ENCODE measurements at regions not wholly inside any gene's neighbourhood (a gene's known extent, or its start where the extent isn't known, plus 50 kb on each side); places are given as distances from the start of the nearest gene placed in this dataset.
"Not testable (repeated sequence)": the region's sequence is repeated elsewhere in the genome, so short reads cannot be mapped to it uniquely, and the experiment has no call there.

DNA sequence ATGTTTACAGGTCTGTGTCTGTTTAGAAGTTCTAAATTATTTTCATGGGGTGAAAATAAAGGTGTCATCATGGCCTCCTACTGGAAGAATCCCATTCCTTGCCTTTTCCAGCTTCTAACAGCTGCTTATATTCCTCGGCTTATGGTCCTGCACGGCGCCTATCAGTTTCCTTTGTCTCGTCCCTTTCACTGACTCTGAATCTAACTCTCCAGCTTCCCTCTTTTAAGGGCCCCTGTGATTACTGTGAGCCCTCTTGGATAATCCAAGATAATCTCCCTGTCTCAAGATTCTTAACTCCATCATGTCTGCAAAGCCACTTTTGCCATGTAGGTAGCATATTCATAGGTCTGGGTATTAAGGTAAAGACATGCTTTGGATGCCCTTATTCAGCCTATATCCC is 441.0 kb upstream of the ERCC4 start:
- no peak for FAIRE-seq

DNA sequence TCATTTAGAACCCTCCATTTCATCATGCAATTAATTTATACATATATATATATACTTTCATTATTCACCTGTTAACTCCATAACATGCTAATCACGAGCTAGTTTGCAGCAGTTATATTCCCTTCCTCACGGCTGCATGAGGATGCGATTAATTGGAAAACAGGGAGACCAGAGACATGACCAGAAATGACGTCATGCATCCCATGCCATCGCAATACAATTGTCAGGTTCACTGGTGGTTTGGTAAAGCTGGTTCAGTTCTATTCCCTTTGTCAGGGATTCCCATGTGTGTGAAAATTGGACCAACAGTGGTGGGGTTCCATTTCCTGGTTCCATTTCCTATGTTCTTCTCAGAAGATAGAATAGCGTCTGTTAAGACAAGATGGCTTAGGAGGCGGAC is 440.4 kb upstream of the ERCC4 start:
- no peak for FAIRE-seq

DNA sequence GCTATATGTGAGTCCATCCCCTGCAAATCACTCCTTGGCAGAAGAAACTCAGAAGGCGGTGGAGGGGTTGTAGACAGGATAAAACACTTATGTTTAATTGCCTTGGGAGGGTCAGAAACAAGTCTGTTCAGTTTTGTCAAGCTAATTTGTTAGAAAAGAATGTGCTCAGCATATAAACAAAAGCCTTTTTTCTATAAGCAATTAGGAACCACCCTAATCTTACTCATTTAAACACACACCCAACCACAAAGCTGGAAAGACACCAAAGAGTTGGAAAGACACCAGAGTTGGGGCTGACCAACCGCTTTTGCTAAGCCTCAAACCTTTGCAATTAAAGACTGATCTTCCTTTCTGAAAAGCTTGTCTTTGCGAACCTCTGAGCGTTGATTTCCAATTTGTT is 439.2 kb upstream of the ERCC4 start:
- no peak for FAIRE-seq

DNA sequence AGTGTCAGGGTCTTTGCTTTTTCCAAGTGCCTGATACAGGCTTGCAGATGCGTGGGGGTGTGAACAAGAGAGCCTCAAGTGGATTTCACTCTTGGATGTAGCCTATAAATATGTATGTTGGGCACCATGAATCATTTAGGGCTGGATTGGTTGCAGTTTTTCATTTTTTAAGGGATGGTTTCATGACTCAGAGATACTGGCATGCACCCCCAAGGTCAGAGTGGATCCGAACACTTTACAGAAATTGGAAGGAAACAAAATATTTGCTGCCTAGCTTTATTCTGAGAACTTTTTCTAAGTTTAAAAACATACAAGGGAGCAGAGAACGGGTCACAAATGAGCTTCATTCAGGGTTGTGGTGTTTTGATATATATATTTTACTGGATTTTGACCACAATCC is 436.8 kb upstream of the ERCC4 start:
- FAIRE-seq, result no peak

DNA sequence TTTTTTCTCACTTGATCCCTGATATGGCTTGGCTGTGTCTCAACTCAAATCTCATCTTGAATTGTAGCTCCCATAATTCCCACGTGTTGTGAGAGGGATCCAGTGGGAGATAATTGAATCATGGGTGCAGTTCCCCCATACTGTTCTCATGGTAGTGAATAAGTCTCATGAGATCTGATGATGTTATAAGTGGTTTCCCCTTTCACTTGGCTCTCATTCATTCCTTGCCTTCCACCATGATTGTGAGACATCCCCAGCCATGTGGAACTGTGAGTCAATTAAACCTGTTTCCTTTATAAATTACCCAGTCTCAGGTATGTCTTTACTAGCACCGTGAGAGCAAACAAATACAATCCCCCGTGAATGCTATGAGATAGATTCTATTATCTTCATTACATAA is 430.5 kb upstream of the ERCC4 start:
- not testable (repeated sequence) for FAIRE-seq

DNA sequence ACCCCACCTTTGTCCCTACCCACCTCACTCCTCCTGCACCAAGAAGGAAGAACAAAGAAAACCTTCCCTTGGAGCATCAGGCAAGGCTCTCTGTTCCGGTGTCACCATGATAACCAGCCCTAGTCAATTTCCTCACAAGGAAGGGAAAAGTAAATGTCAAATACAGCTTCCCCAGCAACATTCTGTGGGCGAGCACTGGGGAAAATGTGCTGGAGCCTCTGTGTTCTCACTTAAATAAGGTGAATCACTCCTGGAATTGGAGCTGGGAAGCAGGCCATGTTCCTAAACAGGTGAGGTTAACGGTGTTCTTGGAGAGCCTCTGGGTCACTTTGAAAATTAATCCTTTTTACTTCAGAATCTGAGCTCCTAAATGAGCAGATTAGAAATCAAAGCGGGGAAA is 427.9 kb upstream of the ERCC4 start:
- FAIRE-seq, result no peak

DNA sequence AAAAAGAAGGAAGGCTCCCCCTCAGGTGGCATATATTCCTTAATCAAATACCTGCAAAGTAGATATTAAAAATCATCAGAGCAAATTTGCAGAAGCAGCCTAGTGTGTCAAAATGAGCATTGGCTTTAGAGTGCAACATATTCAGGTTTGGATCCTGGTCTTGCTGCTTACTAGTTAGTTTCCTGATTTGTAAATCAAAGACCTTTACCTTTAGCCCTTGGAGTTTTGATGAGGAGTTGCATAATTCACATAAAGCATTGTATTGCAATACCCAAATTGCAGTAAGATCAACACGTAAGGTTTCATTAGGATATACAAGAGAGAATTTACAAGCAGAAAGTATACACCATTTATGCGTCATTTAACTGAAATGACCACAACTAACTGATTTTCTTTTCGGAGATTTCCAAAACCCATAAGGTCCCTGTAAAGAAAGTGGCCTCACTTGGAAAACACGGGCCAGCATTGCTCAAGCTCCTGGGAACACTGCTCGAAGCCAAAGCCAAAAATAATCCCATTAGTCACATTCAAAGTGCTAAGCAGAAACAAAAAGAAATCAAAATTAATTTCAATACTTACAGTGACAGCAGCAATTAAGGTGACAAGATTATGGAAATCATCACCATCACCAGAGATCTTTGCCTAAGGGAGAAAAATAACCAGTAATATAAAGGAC is 415.9 kb upstream of the ERCC4 start:
- FAIRE-seq, result no peak

DNA sequence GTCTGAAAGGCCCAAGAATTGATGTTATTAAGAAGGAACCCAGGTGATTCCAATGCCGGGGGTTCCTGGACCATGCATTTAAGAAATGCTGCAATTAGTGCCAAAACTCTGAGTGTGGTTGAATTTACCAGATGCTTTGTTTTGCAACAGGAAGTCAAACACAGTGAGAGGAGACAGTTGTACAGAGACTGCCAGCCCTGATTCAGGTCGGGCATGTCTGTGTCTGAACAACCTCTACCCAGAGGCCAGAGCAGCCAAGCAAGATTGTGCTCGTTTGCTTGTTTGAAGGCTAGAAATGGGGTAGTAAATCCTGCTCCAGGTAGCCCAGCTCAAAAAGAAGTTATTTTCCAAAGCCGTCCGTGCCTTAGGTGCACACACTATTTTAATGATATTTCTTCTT is 412.4 kb upstream of the ERCC4 start:
- FAIRE-seq, result no peak

DNA sequence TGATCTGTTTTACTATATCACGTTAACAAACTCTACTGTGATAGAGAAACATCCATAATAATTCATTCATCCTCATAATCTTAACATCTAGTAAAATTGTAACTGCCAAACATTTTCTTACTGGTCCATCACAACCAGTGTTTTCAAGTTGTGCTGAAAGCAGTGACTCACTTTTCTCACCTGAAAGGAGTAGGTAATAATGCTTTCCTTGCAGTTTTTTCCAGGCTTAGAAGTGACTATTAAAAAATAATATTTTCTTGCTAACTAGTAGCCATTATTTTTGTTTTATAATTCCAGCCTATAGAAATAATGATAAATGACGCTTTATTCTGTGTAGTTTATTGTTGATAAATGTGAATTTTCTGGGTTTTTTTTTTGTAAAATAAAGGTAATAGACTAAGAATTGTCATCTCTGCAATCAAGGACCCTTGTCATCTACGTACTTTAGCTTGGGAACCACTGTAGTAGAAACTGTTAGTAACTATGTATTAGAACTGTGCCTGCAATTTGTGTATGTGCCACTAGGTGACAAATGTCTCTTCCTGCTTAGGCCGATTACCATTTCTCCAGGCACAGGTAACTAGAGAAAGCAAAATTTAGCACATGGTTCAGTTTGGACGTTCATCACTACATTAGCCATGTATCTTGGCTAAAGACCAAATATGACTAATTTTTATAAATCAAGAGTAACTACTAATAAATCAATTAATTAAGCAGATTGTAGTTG is 409.4 kb upstream of the ERCC4 start:
- FAIRE-seq, result no peak

DNA sequence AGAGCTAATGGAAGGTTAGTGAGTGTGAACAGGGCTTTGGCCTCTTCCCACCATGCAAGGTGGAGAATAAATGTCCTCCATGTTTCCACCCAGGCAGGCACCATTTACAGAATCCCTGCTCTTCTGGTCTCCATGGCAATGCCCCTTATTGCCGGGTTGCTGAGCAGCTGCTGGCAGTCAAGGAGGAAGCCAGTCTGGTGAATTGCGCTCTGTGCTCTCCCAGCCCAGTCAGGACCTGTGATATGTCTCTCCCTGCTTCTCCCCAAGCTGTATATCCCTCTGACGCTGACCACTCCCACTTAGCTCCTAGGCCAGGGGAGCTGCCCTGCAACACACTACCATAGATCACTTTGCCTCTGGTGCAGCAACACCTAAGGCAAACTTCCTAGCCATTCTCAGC is 402.1 kb upstream of the ERCC4 start:
- FAIRE-seq, result no peak

DNA sequence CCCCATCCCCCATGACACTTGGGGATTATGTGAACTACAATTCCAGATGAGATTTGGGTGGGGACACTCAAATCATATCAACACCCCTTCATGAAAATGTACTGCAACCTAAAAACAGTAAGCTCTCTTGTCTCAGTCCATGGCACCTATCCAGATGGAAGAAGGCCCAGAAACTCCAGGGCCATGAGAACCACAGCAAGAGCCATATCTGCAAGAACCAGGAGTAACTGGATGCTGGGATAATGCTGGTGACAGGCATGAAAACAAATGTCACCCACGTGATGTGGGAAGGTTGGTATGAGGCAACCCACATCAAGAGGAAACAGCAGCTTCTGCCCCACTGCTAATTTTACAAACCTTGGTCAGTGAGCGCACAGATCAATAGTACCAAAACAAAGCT is 400.1 kb upstream of the ERCC4 start:
- FAIRE-seq, result no peak

DNA sequence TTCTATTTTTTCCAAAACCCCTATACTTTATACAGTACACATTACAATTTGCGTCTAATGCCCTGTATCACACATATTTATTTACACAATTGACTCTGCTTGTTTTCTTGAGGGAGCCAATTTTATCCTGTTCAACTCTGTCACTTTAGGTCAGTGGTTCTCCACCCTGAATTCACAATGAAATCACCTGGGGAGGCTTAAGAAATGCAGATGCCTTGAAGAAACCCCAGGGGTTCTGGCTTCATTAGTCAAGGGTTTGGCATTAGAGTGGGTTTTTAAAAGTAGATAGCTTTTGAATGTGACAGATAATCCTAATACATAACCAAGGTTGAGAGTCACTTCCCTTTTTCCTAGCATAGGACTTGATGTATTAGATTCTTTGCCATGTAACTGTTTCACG is 398.6 kb upstream of the ERCC4 start:
- no peak for FAIRE-seq

DNA sequence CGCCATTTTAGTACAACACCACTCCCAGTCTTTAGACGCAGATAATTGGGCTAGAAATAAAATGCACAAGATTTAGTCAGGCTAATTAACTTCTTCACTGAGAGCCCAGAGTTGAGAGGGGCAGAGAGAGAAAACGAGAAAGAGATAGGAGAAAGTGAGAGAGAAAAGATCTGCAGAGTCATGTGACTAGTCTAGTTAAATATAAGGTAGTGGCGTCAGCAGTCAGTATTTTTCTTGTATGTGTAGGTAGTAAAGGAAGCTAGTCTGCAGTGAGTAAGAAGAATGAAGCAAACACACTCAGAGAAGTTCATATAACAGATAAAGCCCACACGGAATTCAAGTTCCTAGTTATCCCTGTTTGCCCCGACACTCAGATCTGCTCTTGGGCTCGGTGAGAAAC is 392.6 kb upstream of the ERCC4 start:
- FAIRE-seq, result no peak

DNA sequence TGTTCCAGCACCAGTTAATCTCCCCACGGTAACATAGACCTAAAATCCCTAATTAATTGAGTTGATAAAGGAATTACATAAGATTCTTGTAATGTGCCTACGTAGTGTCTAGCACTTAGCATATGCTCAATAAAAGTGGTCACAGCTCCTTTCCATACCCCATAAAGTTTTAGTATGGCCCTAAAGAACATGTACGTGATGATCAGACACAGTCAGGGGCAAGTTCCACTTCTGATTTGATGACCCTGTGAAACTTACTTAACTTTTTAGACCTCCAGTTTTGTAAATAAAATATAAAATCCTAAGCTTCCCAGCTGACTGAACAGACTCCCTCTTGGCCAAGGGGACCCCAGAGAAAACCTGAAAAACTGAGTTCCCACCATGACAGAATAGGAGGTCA is 391.3 kb upstream of the ERCC4 start:
- no peak for FAIRE-seq

DNA sequence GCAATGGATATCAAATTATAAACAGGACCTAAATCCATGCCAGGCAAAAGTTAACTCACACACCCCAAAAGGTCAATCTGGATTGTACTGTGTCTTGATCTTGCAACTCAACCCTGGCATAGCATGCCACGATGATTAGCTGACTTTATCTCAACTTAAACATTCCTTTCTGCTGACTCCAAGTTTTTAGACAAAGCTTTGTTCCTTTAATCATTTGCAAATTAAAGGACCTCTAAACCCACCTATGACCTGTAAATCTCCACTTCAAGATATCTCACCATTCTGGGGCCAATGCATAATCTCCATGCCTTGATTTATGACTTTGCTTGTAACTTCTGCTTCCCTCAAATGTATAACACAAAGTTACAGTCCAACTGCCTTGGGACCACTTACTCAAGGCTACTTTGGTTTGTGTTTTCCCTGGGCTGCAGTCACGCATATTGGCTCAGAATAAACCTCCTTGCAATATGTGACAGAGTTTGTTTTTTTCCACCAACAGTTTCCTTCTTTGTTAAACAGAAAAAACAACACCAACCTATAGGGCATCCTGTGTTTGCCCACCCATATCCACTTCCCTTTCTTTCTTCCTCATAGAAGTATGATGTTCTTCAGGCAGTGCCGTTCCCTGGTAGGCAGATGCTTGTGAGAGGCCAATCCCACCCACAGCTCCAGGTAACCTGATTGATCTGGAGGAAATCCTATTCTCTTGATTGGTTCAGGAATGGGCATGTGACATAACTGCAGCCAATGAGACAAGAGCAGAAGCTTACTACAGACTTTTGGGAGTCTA is 390.6 kb upstream of the ERCC4 start:
- no peak for FAIRE-seq

DNA sequence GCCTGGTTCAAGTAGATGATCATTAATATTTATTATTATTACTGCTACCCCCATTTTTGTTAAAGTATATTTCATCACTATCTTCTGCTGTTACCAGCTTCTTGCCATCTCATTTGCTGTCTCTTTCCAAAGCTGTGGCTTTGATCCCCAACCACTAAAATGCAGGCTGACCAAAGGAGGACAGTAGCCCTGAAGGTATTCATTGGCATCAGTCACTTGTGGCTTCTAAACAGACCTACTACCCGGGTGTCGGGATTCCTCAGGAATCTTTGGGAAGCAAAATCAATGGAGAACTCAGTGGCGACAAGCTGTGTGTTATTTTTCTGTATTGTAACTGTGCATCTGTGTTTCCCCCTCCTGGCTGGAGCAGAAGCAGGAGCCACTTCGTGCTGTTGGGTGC is 379.2 kb upstream of the ERCC4 start:
- FAIRE-seq, result no peak

DNA sequence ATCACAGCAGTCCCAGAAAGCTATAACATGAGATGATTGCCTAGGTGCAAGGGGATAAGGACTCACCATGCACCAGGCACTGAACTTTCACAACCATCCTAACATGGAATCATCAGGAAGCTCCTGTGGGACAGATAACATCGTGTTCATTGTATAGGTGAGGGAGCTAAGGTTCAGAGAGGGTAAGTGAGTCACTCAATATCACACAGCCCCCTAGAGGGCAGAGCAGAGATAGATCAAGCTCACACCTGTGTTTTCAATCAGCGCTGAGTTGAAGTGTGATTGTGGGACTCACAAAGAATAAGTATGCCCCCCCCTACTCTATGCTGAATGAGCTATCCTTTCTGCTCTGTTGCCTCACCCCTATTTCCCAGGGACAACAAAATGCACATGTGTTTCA is 377.7 kb upstream of the ERCC4 start:
- FAIRE-seq, result no peak

DNA sequence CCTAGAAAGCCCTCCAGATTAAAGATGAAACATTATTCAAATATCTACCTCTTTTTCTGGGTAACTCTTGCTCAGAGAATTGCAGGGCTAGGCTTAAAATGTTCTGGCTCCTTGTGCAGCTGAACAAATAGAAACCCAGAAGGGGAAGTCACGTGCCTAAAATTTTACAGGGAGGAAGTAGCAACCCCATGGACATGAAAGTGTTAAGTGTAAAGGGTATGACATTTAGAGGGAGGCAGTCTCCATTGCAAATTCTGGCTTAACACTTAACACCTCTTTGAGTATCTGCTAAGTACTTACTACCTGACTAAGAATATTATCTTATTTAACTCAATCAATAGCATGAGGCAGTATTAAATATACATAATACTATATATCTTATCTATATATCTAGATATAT is 376.1 kb upstream of the ERCC4 start:
- FAIRE-seq, result no peak

DNA sequence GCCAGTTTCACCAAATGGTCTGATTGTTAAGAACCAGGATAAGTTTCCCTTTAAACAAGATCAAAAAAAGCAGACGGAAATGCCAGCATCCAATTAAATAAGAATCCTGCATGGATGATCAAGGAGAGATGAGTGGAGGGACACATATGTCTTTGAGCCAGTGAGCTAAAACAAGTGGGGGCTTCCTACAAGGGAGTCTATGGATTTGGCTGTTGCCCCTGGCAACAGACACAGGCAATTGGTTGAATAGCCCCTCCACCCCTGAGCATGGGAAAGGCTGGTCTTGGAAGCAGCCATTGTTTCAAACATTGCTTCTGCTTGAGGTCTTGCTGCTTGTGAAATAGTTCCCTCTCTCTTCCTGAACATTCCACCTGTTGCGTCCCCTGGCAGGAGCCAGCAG is 374.7 kb upstream of the ERCC4 start:
- FAIRE-seq, result no peak

DNA sequence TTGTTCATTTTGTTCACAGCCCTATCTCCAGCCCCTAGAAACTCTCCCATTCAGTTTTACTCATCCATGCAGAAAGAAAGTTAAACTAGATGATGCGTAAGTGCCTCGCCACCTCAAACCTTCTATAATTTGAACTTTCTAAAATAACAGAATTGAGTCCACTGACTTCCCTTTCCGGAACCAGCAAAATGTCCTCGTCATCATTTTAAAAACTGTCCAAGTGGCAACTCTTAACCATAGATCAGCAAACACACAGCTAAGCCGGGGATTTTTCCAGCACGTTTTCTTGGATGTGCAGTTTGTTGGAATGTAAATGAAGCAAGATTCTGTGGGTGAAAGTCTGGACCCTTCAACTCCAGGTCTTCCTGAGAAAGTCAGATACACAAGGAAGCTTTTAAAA is 369.7 kb upstream of the ERCC4 start:
- FAIRE-seq, result no peak

DNA sequence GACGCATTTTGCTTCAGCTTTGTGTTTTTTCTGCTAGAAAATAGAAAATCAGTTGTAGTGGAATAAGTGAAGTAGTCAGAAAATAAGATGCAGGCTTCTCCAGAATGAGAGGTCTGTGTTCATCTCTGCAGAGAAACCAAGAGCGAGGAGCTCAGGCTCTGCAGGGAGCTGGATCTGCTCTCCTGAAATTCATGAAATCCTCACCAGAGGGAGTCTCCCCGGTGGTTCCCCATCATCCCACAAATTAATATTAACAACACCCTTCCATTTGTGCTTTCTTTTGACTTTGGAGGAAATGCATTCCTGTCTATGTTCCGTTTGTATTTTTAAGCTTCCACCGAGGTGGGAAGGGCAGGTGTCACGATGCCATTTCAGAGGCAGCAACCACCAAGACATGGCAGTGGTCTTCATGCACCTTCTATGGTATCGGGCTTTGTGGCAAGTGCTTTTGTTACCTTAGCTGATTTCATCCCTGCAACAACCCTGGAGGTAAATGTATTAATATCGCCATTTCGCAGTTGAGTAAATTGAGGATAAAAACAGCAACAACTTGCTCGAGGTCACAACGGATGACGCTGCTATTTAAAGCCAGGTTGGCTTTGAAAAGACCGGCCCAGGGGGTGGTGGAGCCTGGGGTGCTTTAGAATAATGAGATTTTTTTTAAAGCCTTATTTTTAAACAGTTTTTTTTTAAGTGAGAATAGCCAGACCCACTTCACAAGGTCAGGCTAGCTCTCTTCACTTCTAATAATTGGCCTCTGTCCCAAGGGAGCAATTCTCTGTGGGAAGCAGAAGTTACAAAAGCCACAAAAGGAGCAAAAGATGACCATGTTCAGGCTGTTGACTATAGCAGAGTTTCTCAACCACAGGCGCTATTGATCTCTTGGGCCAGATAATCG is 367.6 kb upstream of the ERCC4 start:
- FAIRE-seq, result no peak

DNA sequence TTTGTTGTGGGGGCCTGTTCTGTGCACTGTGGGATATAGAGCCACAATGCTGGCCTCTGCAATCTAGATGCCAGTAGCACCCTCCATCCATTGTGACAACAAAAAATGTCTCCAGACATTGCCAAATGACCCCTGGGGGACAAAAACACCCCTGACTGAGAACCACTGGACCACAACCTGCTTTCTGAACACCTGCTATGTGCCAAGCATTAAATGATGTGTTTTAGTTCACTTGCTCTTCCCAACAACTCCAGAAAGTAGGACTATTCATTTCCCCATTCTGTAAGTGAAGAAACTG is 367.0 kb upstream of the ERCC4 start:
- FAIRE-seq, result no peak

DNA sequence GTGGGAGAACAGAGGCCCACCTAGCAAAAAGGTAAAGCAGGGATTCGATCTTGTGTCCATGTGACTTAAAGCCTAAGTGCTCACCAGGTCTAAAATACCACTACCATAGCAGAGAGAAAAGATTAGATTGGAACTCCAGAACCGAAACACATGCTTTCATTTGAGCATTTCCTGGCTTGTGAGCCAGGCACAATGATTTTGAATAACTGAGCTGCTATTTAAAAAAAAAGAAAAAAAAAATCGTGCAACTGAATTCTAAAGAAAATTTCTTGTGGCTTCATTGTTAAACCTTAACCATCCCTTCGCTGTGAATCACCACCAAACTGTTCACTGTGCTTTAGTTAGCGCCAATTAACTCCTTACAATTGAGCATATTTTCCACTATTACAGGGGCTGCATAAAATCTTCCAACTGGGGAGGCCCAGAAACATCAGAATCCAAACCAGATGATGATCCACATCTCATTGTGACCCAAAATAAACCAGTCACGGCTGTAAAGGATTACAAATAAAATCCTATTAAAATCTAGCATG is 366.4 kb upstream of the ERCC4 start:
- FAIRE-seq, result no peak

Measured in TTC549 (cell line).